HG02678 (cell line): ENCODE measurements at regions not wholly inside any gene's neighbourhood (a gene's known extent, or its start where the extent isn't known, plus 50 kb on each side); places are given as distances from the start of the nearest gene placed in this dataset.

Experiments used
- ATAC-seq: cut with Tn5 transposase; IDR thresholded peaks from one replicate; pipeline ENCODE4 v1.9.1; 2021; ENCODE audit warnings: mild to moderate bottlenecking, moderate library complexity; ENCODE audit not compliant: unreplicated experiment

DNA sequence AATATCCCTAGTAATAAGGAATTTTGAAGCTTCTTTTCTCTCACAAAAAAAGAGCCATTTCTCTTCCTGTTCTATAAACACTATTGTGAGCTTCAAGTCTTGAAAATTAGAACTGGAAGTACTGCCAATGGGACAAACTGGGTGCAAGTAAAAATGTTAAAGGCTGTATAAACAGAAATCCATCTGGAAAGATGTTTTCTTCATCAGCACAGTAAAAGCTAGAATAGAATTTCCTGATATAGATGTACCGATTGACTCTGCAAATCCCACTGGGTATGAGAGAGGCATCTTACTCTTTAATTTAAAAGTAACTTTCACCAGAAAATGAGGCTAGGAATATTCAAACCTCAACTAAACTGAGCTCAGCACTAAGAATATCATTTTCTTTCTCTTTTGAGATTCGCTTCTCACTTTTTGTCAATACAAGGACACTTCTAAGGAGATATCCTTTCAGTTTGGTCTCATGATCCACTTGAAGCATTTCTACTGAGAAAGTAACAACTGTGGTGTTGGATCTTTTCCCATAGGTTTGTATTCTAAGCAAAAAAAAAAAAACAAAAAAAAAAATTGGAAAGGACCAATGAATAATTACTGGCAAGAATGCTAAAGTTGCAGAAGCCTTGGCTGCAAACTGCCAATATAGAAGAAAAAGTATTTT lies 169.0 kb upstream of the PRDM1 start:
- ATAC-seq, result no peak

DNA sequence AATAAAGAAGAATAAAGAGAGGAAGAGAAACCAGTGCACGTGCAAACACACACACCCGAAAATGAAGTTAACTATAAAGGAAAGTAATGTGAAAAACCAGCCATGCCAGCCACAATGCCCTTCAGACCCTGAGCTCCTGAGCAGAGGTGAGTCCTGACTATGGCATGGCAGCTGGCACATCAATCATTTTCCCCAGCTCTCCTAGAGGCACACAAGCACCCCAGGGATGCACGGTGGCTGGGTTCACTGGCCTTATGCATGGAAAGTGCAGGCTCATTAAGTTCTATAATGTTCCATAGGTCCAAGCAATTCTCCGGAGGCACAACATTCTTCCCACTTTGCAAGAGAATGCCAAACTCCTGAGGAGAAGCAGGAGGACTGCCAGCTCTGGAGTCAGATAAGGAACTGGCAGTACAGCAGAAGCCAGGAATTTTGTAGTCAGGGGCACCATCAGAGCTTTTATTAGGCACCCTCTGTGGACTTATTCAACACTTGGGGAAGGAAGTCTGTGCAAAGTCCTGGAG lies 175.0 kb upstream of the PRDM1 start:
- no peak for ATAC-seq

GRCh38 chr6:105909106-105909505 lies 177.0 kb upstream of the PRDM1 start:
- ATAC-seq, result no peak

- ATAC-seq, result no peak
Measured at GRCh38 chr6:105907991-105908390, 178.1 kb upstream of the PRDM1 start.

- ATAC-seq, result no peak
Measured at GRCh38 chr6:105907301-105907700, 178.8 kb upstream of the PRDM1 start.

GRCh38 chr6:105902401-105903031 lies 183.6 kb upstream of the PRDM1 start:
- no peak for ATAC-seq

- ATAC-seq, result no peak
Measured at GRCh38 chr6:105901583-105901982, 184.6 kb upstream of the PRDM1 start.

- no peak for ATAC-seq
Measured at GRCh38 chr6:105900125-105900937, 185.8 kb upstream of the PRDM1 start.

GRCh38 chr6:105898286-105898685 lies 187.8 kb upstream of the PRDM1 start:
- peak; percentile 56 for ATAC-seq

GRCh38 chr6:105897131-105897530 lies 189.0 kb upstream of the PRDM1 start:
- no peak for ATAC-seq

DNA sequence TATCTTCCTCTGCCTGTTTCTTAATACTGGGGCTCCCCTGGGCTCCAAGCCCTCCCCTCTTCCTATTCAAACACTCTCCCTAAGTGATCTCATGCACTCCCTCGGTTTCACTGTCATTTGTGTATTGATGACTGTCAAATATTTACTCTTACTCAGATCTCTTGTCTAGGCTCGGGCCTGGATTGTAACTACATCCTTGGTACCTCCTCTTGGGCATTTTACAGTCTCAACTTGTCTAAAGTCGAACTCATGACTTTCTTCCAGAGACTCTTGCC lies 189.4 kb upstream of the PRDM1 start:
- ATAC-seq, result no peak

DNA sequence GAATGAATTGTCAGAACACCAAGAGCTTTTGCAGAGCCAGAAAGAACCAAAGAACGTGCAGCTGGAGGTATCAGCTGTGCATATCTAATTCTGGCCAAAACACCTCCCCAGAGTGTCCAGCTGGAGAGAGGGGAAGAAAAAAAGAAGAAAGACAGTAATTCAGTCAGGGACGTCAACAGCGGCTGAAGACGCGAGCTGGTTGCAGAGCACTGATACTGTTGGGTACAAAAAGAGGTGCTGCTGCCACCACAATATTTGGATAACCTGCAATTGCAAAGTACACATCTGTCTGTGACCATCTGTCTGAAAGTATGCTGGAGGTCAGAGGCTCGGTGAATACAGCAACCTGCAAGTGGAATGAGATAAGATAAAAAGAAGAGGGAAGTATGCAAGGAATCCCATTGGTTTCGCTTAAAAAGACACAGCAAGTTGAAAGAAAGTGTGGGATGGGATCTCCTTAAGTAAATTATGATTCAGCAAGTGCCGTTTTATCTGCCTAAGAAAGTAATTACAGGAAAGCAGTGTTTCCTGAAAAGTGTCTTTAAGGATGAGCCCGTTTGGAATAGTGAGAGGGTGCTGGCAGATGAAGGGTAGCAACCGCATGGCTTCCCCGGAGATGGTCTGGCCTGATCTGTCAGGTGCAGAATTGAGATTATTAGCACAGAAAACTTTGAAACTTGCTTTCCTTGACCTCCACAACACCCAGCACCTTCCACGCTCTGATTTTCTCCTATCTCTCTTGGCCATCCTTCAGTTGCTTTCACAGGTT lies 189.9 kb upstream of the PRDM1 start:
- ATAC-seq, result peak; percentile 49

DNA sequence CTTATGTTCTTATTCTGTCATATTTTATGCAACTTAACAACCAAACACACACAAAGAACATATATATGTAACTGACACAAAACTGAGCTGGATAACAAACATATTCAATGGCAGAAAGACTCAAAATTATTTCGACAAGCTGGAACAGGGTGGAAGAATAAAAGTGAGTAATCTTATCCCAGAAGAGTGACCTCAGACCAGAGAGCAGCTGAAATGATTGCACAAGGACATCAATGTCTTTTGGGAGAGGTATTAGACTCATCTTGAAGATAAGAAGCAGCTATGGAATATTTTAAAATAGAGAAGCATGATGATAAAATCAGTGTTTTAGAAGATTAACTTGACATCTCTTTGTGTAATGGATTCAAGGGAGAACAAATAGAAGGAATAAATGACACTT lies 191.6 kb upstream of the PRDM1 start:
- ATAC-seq, result no peak

- no peak for ATAC-seq
Measured at GRCh38 chr6:105893741-105894140, 192.4 kb upstream of the PRDM1 start.

DNA sequence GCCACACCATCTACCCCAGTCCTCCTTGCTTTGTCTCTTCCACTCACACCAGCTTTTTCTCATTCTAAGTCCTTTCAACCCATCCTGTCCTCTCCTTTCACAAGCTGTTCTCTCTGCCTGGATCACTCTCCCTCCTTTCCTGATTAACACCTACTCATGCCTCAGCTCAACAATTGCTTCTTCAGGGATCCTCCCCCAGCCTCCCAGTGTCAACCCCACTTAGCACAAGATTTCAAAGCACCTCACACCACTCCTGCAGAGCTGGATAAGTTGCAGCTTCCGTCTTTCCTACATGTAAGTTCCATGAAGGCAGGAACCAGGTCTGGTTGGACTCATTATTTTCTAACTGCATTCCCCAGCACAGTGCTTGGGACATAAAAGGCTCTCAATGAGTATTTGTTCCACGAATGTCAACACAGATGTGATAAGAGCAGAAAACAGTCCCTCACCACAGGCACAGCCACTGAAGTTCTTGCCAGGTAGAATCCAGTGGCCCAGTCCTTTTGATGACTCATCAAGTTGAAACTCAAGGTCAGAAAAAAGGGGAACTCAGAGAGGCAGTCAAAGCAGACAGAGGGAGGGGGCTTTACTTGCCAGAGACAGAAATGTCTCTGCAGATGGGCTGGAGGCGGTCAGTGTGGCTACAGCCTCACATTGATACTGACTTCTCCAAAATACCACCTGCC lies 193.4 kb upstream of the PRDM1 start:
- peak; percentile 78 for ATAC-seq

- no peak for ATAC-seq
Measured at GRCh38 chr6:105890521-105891244, 195.5 kb upstream of the PRDM1 start.

- ATAC-seq, result no peak
Measured at GRCh38 chr6:105889902-105890301, 196.2 kb upstream of the PRDM1 start.

DNA sequence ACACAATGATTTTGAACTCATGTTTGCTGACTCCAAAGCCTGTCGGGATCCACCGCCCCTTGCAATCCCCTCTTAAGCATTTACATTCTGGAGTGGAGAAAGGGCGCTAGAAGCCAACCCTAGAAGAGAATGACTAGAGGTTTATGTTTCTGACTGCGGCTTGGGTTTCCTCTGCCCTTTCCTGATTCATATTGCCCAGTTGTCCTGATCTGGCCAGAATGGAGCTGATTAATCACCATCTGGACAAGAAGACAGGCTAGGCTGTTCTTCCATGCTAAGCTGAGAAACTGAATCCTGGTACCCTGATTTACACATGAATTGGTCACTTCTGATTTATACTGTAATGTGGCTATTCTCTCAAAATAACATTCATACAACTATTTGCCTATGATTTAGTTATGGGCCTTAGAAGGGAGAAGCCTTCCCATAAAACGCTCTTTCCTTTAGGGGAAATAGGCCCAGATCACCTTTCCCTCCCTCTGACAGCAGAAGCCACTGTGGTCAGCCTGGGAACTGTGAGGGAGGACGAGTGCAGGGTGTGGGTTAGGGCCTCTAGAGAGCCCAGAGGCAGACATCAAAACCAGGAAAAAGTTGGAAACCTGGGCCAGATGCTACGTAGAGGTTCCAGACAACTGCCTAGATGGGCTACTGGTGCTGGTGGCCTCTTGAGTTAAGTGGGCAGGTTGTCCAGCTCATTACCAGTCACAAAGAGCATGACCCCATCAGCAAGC lies 199.2 kb upstream of the PRDM1 start:
- no peak for ATAC-seq

DNA sequence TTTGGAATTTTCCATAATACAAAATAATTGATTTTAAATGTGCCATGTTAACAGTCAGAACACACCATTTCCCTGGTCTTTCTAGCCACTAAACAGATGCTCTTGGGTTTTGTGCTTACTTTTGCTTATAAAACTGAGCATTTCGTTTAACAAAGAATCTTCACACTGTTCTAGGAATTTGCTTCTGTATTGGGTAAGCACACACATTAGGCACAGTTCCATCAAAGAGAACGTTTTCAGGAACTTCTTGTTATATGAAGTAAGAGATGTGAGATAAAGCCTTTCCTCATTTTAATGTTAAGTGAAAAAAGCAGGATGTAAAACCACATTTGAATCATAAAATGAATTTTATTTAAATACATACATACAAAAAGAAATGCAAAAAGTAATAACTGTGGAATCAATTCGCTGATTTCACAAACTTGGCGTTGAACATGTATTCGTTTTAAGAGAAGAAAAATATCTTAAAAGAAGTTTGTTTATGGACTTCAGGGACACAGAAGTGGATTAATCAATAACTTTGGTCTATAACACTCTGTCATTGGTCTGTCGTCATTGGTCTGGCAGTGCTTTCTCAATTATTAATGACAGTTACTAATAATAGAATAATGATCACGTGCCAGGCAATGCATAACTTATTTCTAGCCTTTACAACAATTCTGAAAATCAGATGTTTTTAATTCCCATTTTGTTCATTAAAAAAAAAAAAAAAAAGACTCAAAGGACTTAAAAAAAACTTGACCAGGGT lies 199.9 kb upstream of the PRDM1 start:
- ATAC-seq, result no peak
